ENCODE measurements at regions not wholly inside any gene's neighbourhood (a gene's known extent, or its start where the extent isn't known, plus 50 kb on each side); places are given as distances from the start of the nearest gene placed in this dataset.

- no peaks in the 10 kb centered on the region for H3K9me1 ChIP-seq (ENCODE audit: insufficient read depth, low read length)
- no peaks in the 10 kb centered on the region for H3K36me3 ChIP-seq (ENCODE audit: control insufficient read depth, insufficient read depth, low read length)
- ChIA-PET POLR2A (ENCODE audit: unreplicated experiment) (no interaction called here), CTCF (interaction anchor here (0.9 kb wide), 1 partner anchor 13 kb away, joined by 3 read pairs; no protein-coding TSS in a partner anchor)
- in situ Hi-C loops (cut with MboI; ENCODE audit: low sequenced_read_pairs) = no loop called here
- no peak overlapping the region for H4K91ac ChIP-seq (ENCODE audit: insufficient read depth, low read depth, low read length)
- H4K20me1 ChIP-seq (ENCODE audit: insufficient read depth, low read length) = no peaks in the 10 kb centered on the region
- H2BK120ac ChIP-seq (ENCODE audit: low read depth, low read length) = no peak overlapping the region
- H3K14ac ChIP-seq (replicated peaks; ENCODE audit: low read depth, low read length) = no peak overlapping the region
- intact Hi-C loops (cut with micrococcal nuclease) = no loop called here
- no peak overlapping the region for H3K4ac ChIP-seq (ENCODE audit: low read depth, low read length)
- H2BK20ac ChIP-seq (ENCODE audit: low read depth, low read length) = no peak overlapping the region
- H4K5ac ChIP-seq (ENCODE audit: low read depth, low read length) = no peak overlapping the region
- H2BK5ac ChIP-seq (ENCODE audit: low read depth, low read length, poor library complexity, severe bottlenecking) = no peak overlapping the region
- H3K4me3 ChIP-seq (ENCODE audit: insufficient read depth, low read depth, low read length) = no peak overlapping the region
- BruUV-seq (replicated peaks) = no TSS peak
- H3K4me2 ChIP-seq (ENCODE audit: low read depth, low read length) = no peak overlapping the region
- no peak for ATAC-seq (ENCODE audit: low read depth)
- no CpG with 5 or more reads among the region's 1 CpG for WGBS, 2 experiments (ENCODE audit: extremely low coverage in 2 of 2, insufficient read length in 1 of 2)
- DNase-seq = no peak
- no peaks in the 10 kb centered on the region for H3K4me1 ChIP-seq (ENCODE audit: control insufficient read depth, insufficient read depth, low read length)
- H2BK15ac ChIP-seq (ENCODE audit: low read depth, low read length) = no peak overlapping the region
- no peak overlapping the region for H3K56ac ChIP-seq (ENCODE audit: extremely low read depth, insufficient read depth, low read length)
- H2AK5ac ChIP-seq (ENCODE audit: low read depth, low read length) = no peak overlapping the region
- H3K23ac ChIP-seq (ENCODE audit: low read depth, low read length) = no peak overlapping the region
- no peaks in the 10 kb centered on the region for H3K27me3 ChIP-seq (ENCODE audit: control insufficient read depth, insufficient read depth, low read length)
- no peak overlapping the region for H3K27ac ChIP-seq (ENCODE audit: insufficient read depth, low read length)
- no peak overlapping the region for H3K18ac ChIP-seq (ENCODE audit: low read depth, low read length)
- H2AFZ ChIP-seq (replicated peaks; ENCODE audit: low read length, poor library complexity) = no peak overlapping the region
- H3K9me3 ChIP-seq (ENCODE audit: control insufficient read depth, insufficient read depth, low read length) = no peaks in the 10 kb centered on the region
- H3K79me1 ChIP-seq (ENCODE audit: low read depth in 1 of 2, low read length in 2 of 2) = no peaks in the 10 kb centered on the region
- no peak overlapping the region for H4K8ac ChIP-seq (ENCODE audit: low read depth in 2 of 2, low read length in 2 of 2)
- TF ChIP-seq SMC3 (IDR thresholded peaks at IDR 0.05; ENCODE audit: low read depth, low read length) (no peak), USF2 (IDR thresholded peaks at IDR 0.05; ENCODE audit: low read depth, low read length) (no peak), CEBPB (IDR thresholded peaks at IDR 0.05; ENCODE audit: low read depth, low read length) (no peak), FOS (IDR thresholded peaks at IDR 0.05; ENCODE audit: low read depth, low read length) (no peak), MAZ (IDR thresholded peaks at IDR 0.05; ENCODE audit: borderline replicate concordance, low read depth, low read length) (no peak), CHD1 (IDR thresholded peaks at IDR 0.05; ENCODE audit: low read depth, low read length) (no peak), RAD21 (IDR thresholded peaks at IDR 0.05; ENCODE audit: low read length) (no peak), BHLHE40 (IDR thresholded peaks at IDR 0.05; ENCODE audit: low read depth, low read length) (no peak), RFX5 (IDR thresholded peaks at IDR 0.05; ENCODE audit: low read depth, low read length) (no peak), NFE2L2 (IDR thresholded peaks at IDR 0.05; ENCODE audit: low read depth, low read length) (no peak), RCOR1 (IDR thresholded peaks at IDR 0.05; ENCODE audit: insufficient replicate concordance, low read length) (no peak)
- H2AK9ac ChIP-seq (replicated peaks; ENCODE audit: low read depth, low read length, poor library complexity) = no peak overlapping the region
- dilution Hi-C loops (cut with HindIII; ENCODE audit: low sequenced_read_pairs, unreplicated experiment) = no loop called here
- no peak overlapping the region for H3K9ac ChIP-seq (ENCODE audit: low read depth, low read length)
These were observed 117.2 kb upstream of the TRPC4 start for GRCh38 chr13:37986811-37987210.
